Bronchial epithelial cell (primary cell): ENCODE measurements at regions not wholly inside any gene's neighbourhood (a gene's known extent, or its start where the extent isn't known, plus 50 kb on each side); places are given as distances from the start of the nearest gene placed in this dataset.
"Not testable (repeated sequence)": the region's sequence is repeated elsewhere in the genome, so short reads cannot be mapped to it uniquely, and the experiment has no call there.

Experiments used
- DNase-seq: peaks from one replicate; pipeline ENCODE4 v3.0.0-alpha.2; 2010; ENCODE audit warnings: low read depth
- FAIRE-seq: peaks from 2 replicates; lab custom pipeline; 2011; peaks lifted over from hg19 to GRCh38; lab: Jason Lieb, UNC
- H3K27me3 ChIP-seq: 2 replicates; pipeline ENCODE4 v1.5.1; 2011; ENCODE audit warnings: low read length; ENCODE audit not compliant: control insufficient read depth, insufficient read depth
- H3K36me3 ChIP-seq: 2 replicates; pipeline ENCODE4 v1.5.1; 2011; ENCODE audit warnings: low read length; ENCODE audit not compliant: control insufficient read depth, insufficient read depth
- H3K4me3 ChIP-seq: 2 replicates; pipeline ENCODE4 v1.5.1; 2011; ENCODE audit warnings: mild to moderate bottlenecking, low read depth, low read length, control low read depth
- CTCF ChIP-seq: IDR thresholded peaks from 2 replicates; pipeline ENCODE4 v1.5.1; 2011; ENCODE audit warnings: mild to moderate bottlenecking, moderate library complexity, low read length, control low read depth, inconsistent platforms; ENCODE audit not compliant: insufficient read depth, severe bottlenecking

- H3K36me3 ChIP-seq = no peaks in the 10 kb centered on the region
- TF ChIP-seq CTCF = no peak
- FAIRE-seq = no peak
- no peak for DNase-seq
- H3K27me3 ChIP-seq = no peaks in the 10 kb centered on the region
- no peak overlapping the region for H3K4me3 ChIP-seq
Measured at GRCh38 chr21:23585419-23585818, 2021.9 kb downstream of the MRPL39 start.

GRCh38 chr21:23579573-23579972, 2027.7 kb downstream of the MRPL39 start:
- TF ChIP-seq CTCF = no peak

GRCh38 chr21:23578027-23578426, 2029.3 kb downstream of the MRPL39 start:
- TF ChIP-seq CTCF = no peak
- no peaks in the 10 kb centered on the region for H3K36me3 ChIP-seq
- no peak overlapping the region for H3K4me3 ChIP-seq
- FAIRE-seq (no peak), DNase-seq (no peak)
- no peaks in the 10 kb centered on the region for H3K27me3 ChIP-seq

More at GRCh38 chr21:23579573-23579972, 2027.7 kb downstream of the MRPL39 start:
- H3K27me3 ChIP-seq = no peaks in the 10 kb centered on the region
- no peaks in the 10 kb centered on the region for H3K36me3 ChIP-seq
- no peak for FAIRE-seq
- no peak overlapping the region for H3K4me3 ChIP-seq
- DNase-seq = no peak

GRCh38 chr21:23574932-23575331, 2032.3 kb downstream of the MRPL39 start:
- no peak for FAIRE-seq
- H3K4me3 ChIP-seq = no peak overlapping the region

GRCh38 chr21:23548924-23549323, 2058.4 kb downstream of the MRPL39 start:
- not testable (repeated sequence) for H3K36me3 ChIP-seq, DNase-seq, H3K27me3 ChIP-seq, H3K4me3 ChIP-seq, FAIRE-seq

More at GRCh38 chr21:23574932-23575331, 2032.3 kb downstream of the MRPL39 start:
- H3K27me3 ChIP-seq = no peaks in the 10 kb centered on the region
- no peak for TF ChIP-seq CTCF
- H3K36me3 ChIP-seq = no peaks in the 10 kb centered on the region
- DNase-seq = no peak

GRCh38 chr21:23543333-23543732, 2063.9 kb downstream of the MRPL39 start:
- no peak for DNase-seq
- TF ChIP-seq CTCF = no peak
- Histone ChIP-seq H3K27me3 (no peaks in the 10 kb centered on the region), H3K4me3 (no peak overlapping the region), H3K36me3 (no peaks in the 10 kb centered on the region)
- no peak for FAIRE-seq
